ENCODE measurements at regions not wholly inside any gene's neighbourhood (a gene's known extent, or its start where the extent isn't known, plus 50 kb on each side); places are given as distances from the start of the nearest gene placed in this dataset.

GRCh38 chr16:63623551-63624039 is 1498.3 kb downstream of the CDH11 start:
- H3K27ac Mint-ChIP-seq (ENCODE audit: unreplicated experiment): no peak overlapping the region
- no peak overlapping the region for H3K4me3 ChIP-seq (ENCODE audit: low read depth, low read length)
- intact Hi-C loops (cut with micrococcal nuclease; ENCODE audit: unreplicated experiment): no loop called here

GRCh38 chr16:63618896-63619485 is 1502.9 kb downstream of the CDH11 start:
- POLR2A ChIA-PET: no interaction called here
- H3K9me3 Mint-ChIP-seq (ENCODE audit: unreplicated experiment): peaks cover 10% of the 10 kb centered on the region
- H3K4me1 ChIP-seq: no peaks in the 10 kb centered on the region
- intact Hi-C loops (cut with micrococcal nuclease; ENCODE audit: unreplicated experiment): loop anchor here (10.0 kb wide), 1 partner anchor 46 kb away; no protein-coding TSS in a partner anchor
- TF ChIP-seq CTCF (IDR thresholded peaks at IDR 0.05; ENCODE audit: insufficient read depth in 1 of 2, low read depth in 1 of 2, low read length in 1 of 2, severe bottlenecking in 1 of 2, unreplicated experiment in 1 of 2): no peak
- no peaks in the 10 kb centered on the region; the same call in 1 of the 2 replicates for H3K27me3 ChIP-seq (replicated peaks; ENCODE audit: control insufficient read depth, insufficient read depth, low read length)
- BruUV-seq (replicated peaks): no TSS peak
- DNase-seq: no peak
- H3K9me3 ChIP-seq: peaks cover 5% of the 10 kb centered on the region; the same call in 1 of the 2 replicates
- no peak overlapping the region for H3K4me3 ChIP-seq (ENCODE audit: low read depth, low read length)
- H3K27me3 Mint-ChIP-seq (ENCODE audit: insufficient read depth, unreplicated experiment): no peaks in the 10 kb centered on the region
- no peaks in the 10 kb centered on the region for H3K4me1 Mint-ChIP-seq (ENCODE audit: low read depth, unreplicated experiment)
- CTCF ChIA-PET: no interaction called here
- no peak overlapping the region for H3K4me3 Mint-ChIP-seq (ENCODE audit: unreplicated experiment)
- H3K36me3 Mint-ChIP-seq (ENCODE audit: insufficient read depth, unreplicated experiment): no peaks in the 10 kb centered on the region
- no peak overlapping the region for H3K27ac Mint-ChIP-seq (ENCODE audit: unreplicated experiment)
- H3K36me3 ChIP-seq (ENCODE audit: control insufficient read depth, insufficient read depth, low read length): no peaks in the 10 kb centered on the region

More at GRCh38 chr16:63623551-63624039, 1498.3 kb downstream of the CDH11 start:
- TF ChIP-seq CTCF (IDR thresholded peaks at IDR 0.05; ENCODE audit: insufficient read depth in 1 of 2, low read depth in 1 of 2, low read length in 1 of 2, severe bottlenecking in 1 of 2, unreplicated experiment in 1 of 2): no peak
- H3K27me3 ChIP-seq (replicated peaks; ENCODE audit: control insufficient read depth, insufficient read depth, low read length): no peaks in the 10 kb centered on the region
- Mint-ChIP-seq H3K4me3 (ENCODE audit: unreplicated experiment) (no peak overlapping the region), H3K9me3 (ENCODE audit: unreplicated experiment) (no peaks in the 10 kb centered on the region), H3K4me1 (ENCODE audit: low read depth, unreplicated experiment) (no peaks in the 10 kb centered on the region), H3K36me3 (ENCODE audit: insufficient read depth, unreplicated experiment) (no peaks in the 10 kb centered on the region), H3K27me3 (ENCODE audit: insufficient read depth, unreplicated experiment) (no peaks in the 10 kb centered on the region)
- no TSS peak for BruUV-seq (replicated peaks)
- POLR2A ChIA-PET: no interaction called here
- no peaks in the 10 kb centered on the region for H3K4me1 ChIP-seq
- CTCF ChIA-PET: no interaction called here
- peaks cover 5% of the 10 kb centered on the region; the same call in 1 of the 2 replicates for H3K9me3 ChIP-seq
- no peaks in the 10 kb centered on the region for H3K36me3 ChIP-seq (ENCODE audit: control insufficient read depth, insufficient read depth, low read length)
- DNase-seq: no peak

GRCh38 chr16:63617990-63618763 is 1503.7 kb downstream of the CDH11 start:
- H3K27ac Mint-ChIP-seq (ENCODE audit: unreplicated experiment): no peak overlapping the region
- no peak for DNase-seq

More at GRCh38 chr16:63617990-63618763, 1503.7 kb downstream of the CDH11 start:
- Histone ChIP-seq H3K9me3 (peaks cover 5% of the 10 kb centered on the region; the same call in 1 of the 2 replicates), H3K36me3 (ENCODE audit: control insufficient read depth, insufficient read depth, low read length) (no peaks in the 10 kb centered on the region), H3K4me3 (ENCODE audit: low read depth, low read length) (no peak overlapping the region), H3K27me3 (replicated peaks; ENCODE audit: control insufficient read depth, insufficient read depth, low read length) (no peaks in the 10 kb centered on the region; the same call in 1 of the 2 replicates), H3K4me1 (no peaks in the 10 kb centered on the region)
- Mint-ChIP-seq H3K4me1 (ENCODE audit: low read depth, unreplicated experiment) (no peaks in the 10 kb centered on the region), H3K9me3 (ENCODE audit: unreplicated experiment) (peaks cover 17% of the 10 kb centered on the region), H3K27me3 (ENCODE audit: insufficient read depth, unreplicated experiment) (no peaks in the 10 kb centered on the region), H3K4me3 (ENCODE audit: unreplicated experiment) (no peak overlapping the region), H3K36me3 (ENCODE audit: insufficient read depth, unreplicated experiment) (no peaks in the 10 kb centered on the region)
- ChIA-PET CTCF (no interaction called here), POLR2A (no interaction called here)
- intact Hi-C loops (cut with micrococcal nuclease; ENCODE audit: unreplicated experiment): loop anchor here (10.0 kb wide), 1 partner anchor 47 kb away; no protein-coding TSS in a partner anchor
- BruUV-seq (replicated peaks): no TSS peak
- TF ChIP-seq CTCF (IDR thresholded peaks at IDR 0.05; ENCODE audit: insufficient read depth in 1 of 2, low read depth in 1 of 2, low read length in 1 of 2, severe bottlenecking in 1 of 2, unreplicated experiment in 1 of 2): no peak
